B cell (primary cell): ENCODE measurements at regions not wholly inside any gene's neighbourhood (a gene's known extent, or its start where the extent isn't known, plus 50 kb on each side); places are given as distances from the start of the nearest gene placed in this dataset.

ENCODE experiments used
- CTCF ChIP-seq: fragments of 200-600 bp; IDR thresholded peaks from one replicate; pipeline ENCODE4 v1.8.0; 2022; ENCODE audit warnings: antibody characterized with exemption, mild to moderate bottlenecking
- EZH2 ChIP-seq: IDR thresholded peaks from 2 replicates; pipeline ENCODE4 v1.6.1; 2012; ENCODE audit warnings: borderline replicate concordance, low read depth, mild to moderate bottlenecking, moderate library complexity, low read length; ENCODE audit not compliant: insufficient read depth, poor library complexity, severe bottlenecking

DNA sequence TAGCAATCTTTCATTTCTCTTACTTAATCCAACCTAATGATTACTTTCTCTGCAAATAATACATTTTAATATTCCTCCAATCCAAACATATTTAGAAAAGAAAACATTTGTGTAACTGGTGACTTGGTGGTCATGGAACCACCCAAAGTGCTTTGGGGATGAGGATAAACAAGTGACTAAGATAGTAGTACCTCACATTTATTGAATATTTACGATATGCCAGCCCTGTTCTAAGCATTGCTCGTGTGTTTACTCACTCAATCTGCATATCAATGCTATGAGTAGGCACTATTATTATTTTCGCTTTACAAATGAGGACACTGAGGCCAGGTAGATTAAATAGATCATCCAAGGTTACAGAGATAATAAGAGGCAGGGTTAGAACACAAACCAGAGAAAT, 189.5 kb downstream of the SHOX2 start:
- TF ChIP-seq CTCF (no peak), EZH2 (no peak)
